Tibial nerve (tissue), 4 donors: ENCODE measurements at regions not wholly inside any gene's neighbourhood (a gene's known extent, or its start where the extent isn't known, plus 50 kb on each side); places are given as distances from the start of the nearest gene placed in this dataset.

Experiments
- DNase-seq, 2 donors: peaks; one replicate each; pipeline ENCODE4 v3.0.0-alpha.2; 2019; ENCODE audit warnings: low spot score in 2 of 2
- H3K27ac ChIP-seq, 4 donors: fragments of 200-600 bp; sonication (generic) in 3 of 4; one replicate each; pipeline ENCODE4 v1.5.1; 2017 to 2019; ENCODE audit warnings: mild to moderate bottlenecking in 1 of 4
- H3K27me3 ChIP-seq, 2 donors: fragments of 200-600 bp; sonication (generic) in 1 of 2; one replicate each; pipeline versions ENCODE4 v1.5.1 to v1.6.0; 2017 to 2019
- H3K36me3 ChIP-seq, 3 donors: fragments of 200-600 bp; sonication (generic); one replicate each; pipeline ENCODE4 v1.5.1; 2018 to 2019
- H3K4me1 ChIP-seq, 4 donors: fragments of 200-600 bp; sonication (generic) in 3 of 4; one replicate each; pipeline ENCODE4 v1.5.1; 2017 to 2019
- H3K4me3 ChIP-seq, 4 donors: fragments of 200-600 bp; sonication (generic) in 3 of 4; one replicate each; pipeline ENCODE4 v1.5.1; 2017 to 2019; ENCODE audit warnings: mild to moderate bottlenecking in 1 of 4, moderate library complexity in 1 of 4
- H3K9me3 ChIP-seq, 4 donors: fragments of 200-600 bp; sonication (generic) in 3 of 4; one replicate each; pipeline ENCODE4 v1.5.1; 2017 to 2019
- CTCF ChIP-seq, 5 experiments: fragments of 200-600 bp in 3 of 5; fragments of 450-650 bp in 2 of 5; sonication (generic) in 3 of 5; IDR thresholded peaks; one replicate each; pipeline ENCODE4 v1.5.1; 2016 to 2019; ENCODE audit warnings: antibody characterized with exemption in 5 of 5, mild to moderate bottlenecking in 3 of 5, moderate library complexity in 2 of 5
- EP300 ChIP-seq, 2 donors: sonication (generic); formaldehyde crosslinking; IDR thresholded peaks; one replicate each; pipeline ENCODE4 v1.6.1; 2017; ENCODE audit warnings: antibody characterized with exemption in 2 of 2, mild to moderate bottlenecking in 1 of 2
- POLR2A ChIP-seq, 2 donors: fragments of 450-650 bp; IDR thresholded peaks; one replicate each; pipeline ENCODE4 v1.6.1; 2017; ENCODE audit warnings: antibody characterized with exemption in 2 of 2, mild to moderate bottlenecking in 2 of 2, moderate library complexity in 2 of 2
- WGBS, 2 donors: methylation state at CpG; one replicate each; pipeline ENCODE4 v1.1.5; 2018; 5-methylcytosine and 5-hydroxymethylcytosine counted together

GRCh38 chrX:99857455-99857854, 552.6 kb downstream of the PCDH19 start:
- no peaks in the 10 kb centered on the region for H3K36me3 ChIP-seq
- peaks cover 0 to 6% of the 10 kb centered on the region in 2 donors for H3K27me3 ChIP-seq
- H3K4me1 ChIP-seq: no peaks in the 10 kb centered on the region
- WGBS, 2 donors: 56 to 88% methylated on average over 1 of the region's 1 CpG
- no peak for DNase-seq
- TF ChIP-seq CTCF (IDR thresholded peaks at IDR 0.05) (no peak), EP300 (IDR thresholded peaks at IDR 0.05) (no peak), POLR2A (IDR thresholded peaks at IDR 0.05) (no peak)
- no peaks in the 10 kb centered on the region for H3K9me3 ChIP-seq
- no peak overlapping the region for H3K27ac ChIP-seq
- no peak overlapping the region for H3K4me3 ChIP-seq

- Histone ChIP-seq H3K27me3 (no peaks in the 10 kb centered on the region), H3K27ac (no peak overlapping the region), H3K9me3 (no peaks in the 10 kb centered on the region), H3K4me3 (no peak overlapping the region), H3K36me3 (no peaks in the 10 kb centered on the region), H3K4me1 (no peaks in the 10 kb centered on the region)
- WGBS, 2 donors: 47 to 54% methylated on average over 1 of the region's 1 CpG
- TF ChIP-seq EP300 (IDR thresholded peaks at IDR 0.05) (no peak), POLR2A (IDR thresholded peaks at IDR 0.05) (no peak), CTCF (IDR thresholded peaks at IDR 0.05) (no peak)
- DNase-seq: no peak
Observed at GRCh38 chrX:99833821-99834220, 576.3 kb downstream of the PCDH19 start.

- Histone ChIP-seq H3K9me3 (no peaks in the 10 kb centered on the region), H3K4me3 (no peak overlapping the region), H3K27ac (no peak overlapping the region), H3K36me3 (no peaks in the 10 kb centered on the region), H3K4me1 (no peaks in the 10 kb centered on the region), H3K27me3 (no peaks in the 10 kb centered on the region)
- no peak for TF ChIP-seq CTCF (IDR thresholded peaks at IDR 0.05)
- no peak for TF ChIP-seq EP300 (IDR thresholded peaks at IDR 0.05)
- no peak for TF ChIP-seq POLR2A (IDR thresholded peaks at IDR 0.05)
- WGBS, 2 donors: 50 to 77% methylated on average over 1 to 2 of the region's 2 CpGs
- DNase-seq: no peak
Observed at GRCh38 chrX:99820197-99820596, 589.9 kb downstream of the PCDH19 start.

- no peak for DNase-seq
- 86 to 92% methylated on average over 1 of the region's 1 CpG for WGBS, 2 donors
- TF ChIP-seq EP300 (IDR thresholded peaks at IDR 0.05) (no peak), CTCF (IDR thresholded peaks at IDR 0.05) (no peak), POLR2A (IDR thresholded peaks at IDR 0.05) (no peak)
- Histone ChIP-seq H3K9me3 (peaks cover 0 to 4% (median 0%) of the 10 kb centered on the region in 4 donors), H3K4me1 (no peaks in the 10 kb centered on the region), H3K27me3 (no peaks in the 10 kb centered on the region), H3K36me3 (no peaks in the 10 kb centered on the region), H3K27ac (no peak overlapping the region), H3K4me3 (no peak overlapping the region)
Observed at GRCh38 chrX:99800016-99800415, 610.1 kb downstream of the PCDH19 start.

- TF ChIP-seq EP300 (IDR thresholded peaks at IDR 0.05): no peak
- TF ChIP-seq POLR2A (IDR thresholded peaks at IDR 0.05): no peak
- no peak for TF ChIP-seq CTCF (IDR thresholded peaks at IDR 0.05)
- no peak overlapping the region for H3K4me3 ChIP-seq
- no peak overlapping the region for H3K27ac ChIP-seq
- H3K36me3 ChIP-seq: no peaks in the 10 kb centered on the region
- no peaks in the 10 kb centered on the region for H3K4me1 ChIP-seq
- H3K9me3 ChIP-seq: peaks cover 0 to 4% (median 0%) of the 10 kb centered on the region in 4 donors
- 48 to 58% methylated on average over 3 of the region's 3 CpGs for WGBS, 2 donors
- H3K27me3 ChIP-seq: no peaks in the 10 kb centered on the region
- no peak for DNase-seq
Observed at GRCh38 chrX:99798936-99799335, 611.1 kb downstream of the PCDH19 start.
